ENCODE measurements at regions not wholly inside any gene's neighbourhood (a gene's known extent, or its start where the extent isn't known, plus 50 kb on each side); places are given as distances from the start of the nearest gene placed in this dataset.

DNA sequence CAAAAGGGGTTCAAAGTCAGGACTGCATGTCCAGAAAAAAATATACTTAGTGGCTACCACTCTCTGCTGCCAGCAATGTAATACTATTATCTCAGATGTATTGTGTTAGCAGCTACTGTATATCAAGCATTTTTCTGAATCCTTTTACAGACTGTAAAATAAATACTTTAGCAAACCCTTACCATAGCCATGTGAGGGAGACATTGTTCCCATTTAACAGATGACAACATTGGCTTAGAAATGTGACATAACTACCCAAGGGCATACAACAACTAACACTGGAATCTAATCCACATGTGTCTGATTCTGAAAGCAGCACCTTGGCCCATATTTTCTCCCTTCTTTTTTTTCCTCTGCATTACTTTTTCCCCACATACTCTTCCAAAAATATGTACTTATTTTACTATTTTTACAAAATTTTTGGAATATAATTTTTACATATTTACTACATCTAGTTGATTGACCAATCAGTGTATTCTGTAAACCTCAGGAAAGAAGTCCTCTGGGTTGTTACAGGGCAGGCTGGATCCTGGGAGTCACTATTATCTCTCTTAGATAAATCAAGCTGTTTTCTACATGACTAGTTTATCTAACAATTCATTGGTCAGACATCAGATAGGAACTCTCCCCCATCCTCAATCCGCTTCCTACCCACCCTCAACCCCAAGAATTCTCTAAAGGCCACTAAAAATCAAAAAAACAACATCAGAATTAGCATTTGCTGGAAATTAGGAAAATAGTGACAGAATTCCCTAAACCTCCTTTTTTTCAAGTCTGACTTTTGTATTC lies 154.1 kb downstream of the BTG1 start:
- Histone ChIP-seq H3K27me3 (ENCODE audit: insufficient read depth, low read length) (no peaks in the 10 kb centered on the region), H3K9me3 (ENCODE audit: insufficient read depth, low read depth, low read length) (no peaks in the 10 kb centered on the region), H3K9ac (ENCODE audit: low read depth, low read length) (no peak overlapping the region), H3K4me3 (ENCODE audit: low read length) (no peak overlapping the region), H3K4me1 (ENCODE audit: insufficient read depth, low read length) (0 out of 2 replicates have a peak, but pooled peaks cover 3% of the 10 kb centered on the region), H3K27ac (ENCODE audit: low read length) (no peak overlapping the region), H3K36me3 (ENCODE audit: insufficient read depth, low read depth, low read length) (no peaks in the 10 kb centered on the region)

DNA sequence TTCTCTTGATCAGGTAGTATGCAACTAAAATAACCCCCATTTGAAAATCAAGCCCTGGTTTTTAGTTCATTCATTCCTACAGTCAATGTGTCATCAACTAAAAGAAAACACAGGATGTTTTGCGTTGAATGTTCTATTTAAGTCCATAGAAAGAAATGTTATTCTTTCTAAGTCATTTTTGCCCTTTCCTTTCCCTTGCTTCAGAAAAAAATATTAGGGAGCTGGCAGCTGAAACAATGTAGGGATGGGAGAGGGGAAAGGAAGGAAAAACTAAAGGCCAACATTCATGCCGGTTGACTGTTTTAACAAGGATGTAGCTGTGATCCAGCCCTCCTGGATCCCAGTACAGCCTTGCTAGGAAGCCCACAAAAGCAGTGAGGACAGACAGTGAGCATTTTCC lies 155.1 kb downstream of the BTG1 start:
- Histone ChIP-seq H3K9ac (ENCODE audit: low read depth, low read length) (no peak overlapping the region), H3K27me3 (ENCODE audit: insufficient read depth, low read length) (no peaks in the 10 kb centered on the region), H3K27ac (ENCODE audit: low read length) (no peak overlapping the region), H3K36me3 (ENCODE audit: insufficient read depth, low read depth, low read length) (no peaks in the 10 kb centered on the region), H3K9me3 (ENCODE audit: insufficient read depth, low read depth, low read length) (no peaks in the 10 kb centered on the region), H3K4me3 (ENCODE audit: low read length) (no peak overlapping the region), H3K4me1 (ENCODE audit: insufficient read depth, low read length) (peaks cover 12% of the 10 kb centered on the region; the same call in 1 of the 2 replicates)

DNA sequence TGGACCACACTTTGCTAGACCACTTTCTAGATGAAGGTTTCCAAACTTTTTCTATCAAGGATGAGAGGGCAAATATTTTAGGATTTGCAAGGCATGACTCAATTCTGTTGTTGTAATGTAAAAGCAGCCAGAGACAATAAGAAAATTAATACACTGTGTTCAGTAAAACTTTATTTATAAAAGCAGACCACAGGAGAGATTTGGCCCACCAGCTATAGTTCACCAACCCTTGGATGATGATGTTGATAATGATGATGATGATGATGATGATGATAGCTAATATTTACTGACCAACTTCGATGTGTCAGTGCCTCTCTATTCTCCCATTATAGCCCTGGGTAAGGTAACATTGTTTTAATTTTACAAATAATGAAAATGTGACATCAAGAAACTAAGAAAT lies 156.5 kb downstream of the BTG1 start:
- no peak overlapping the region for H3K4me3 ChIP-seq (ENCODE audit: low read length)
- H3K27ac ChIP-seq (ENCODE audit: low read length), result no peak overlapping the region
- H3K9ac ChIP-seq (ENCODE audit: low read depth, low read length), result no peak overlapping the region
- H3K27me3 ChIP-seq (ENCODE audit: insufficient read depth, low read length), result no peaks in the 10 kb centered on the region
- H3K36me3 ChIP-seq (ENCODE audit: insufficient read depth, low read depth, low read length), result no peaks in the 10 kb centered on the region
- H3K9me3 ChIP-seq (ENCODE audit: insufficient read depth, low read depth, low read length), result no peaks in the 10 kb centered on the region
- peaks cover 23% of the 10 kb centered on the region; the same call in 1 of the 2 replicates for H3K4me1 ChIP-seq (ENCODE audit: insufficient read depth, low read length)

DNA sequence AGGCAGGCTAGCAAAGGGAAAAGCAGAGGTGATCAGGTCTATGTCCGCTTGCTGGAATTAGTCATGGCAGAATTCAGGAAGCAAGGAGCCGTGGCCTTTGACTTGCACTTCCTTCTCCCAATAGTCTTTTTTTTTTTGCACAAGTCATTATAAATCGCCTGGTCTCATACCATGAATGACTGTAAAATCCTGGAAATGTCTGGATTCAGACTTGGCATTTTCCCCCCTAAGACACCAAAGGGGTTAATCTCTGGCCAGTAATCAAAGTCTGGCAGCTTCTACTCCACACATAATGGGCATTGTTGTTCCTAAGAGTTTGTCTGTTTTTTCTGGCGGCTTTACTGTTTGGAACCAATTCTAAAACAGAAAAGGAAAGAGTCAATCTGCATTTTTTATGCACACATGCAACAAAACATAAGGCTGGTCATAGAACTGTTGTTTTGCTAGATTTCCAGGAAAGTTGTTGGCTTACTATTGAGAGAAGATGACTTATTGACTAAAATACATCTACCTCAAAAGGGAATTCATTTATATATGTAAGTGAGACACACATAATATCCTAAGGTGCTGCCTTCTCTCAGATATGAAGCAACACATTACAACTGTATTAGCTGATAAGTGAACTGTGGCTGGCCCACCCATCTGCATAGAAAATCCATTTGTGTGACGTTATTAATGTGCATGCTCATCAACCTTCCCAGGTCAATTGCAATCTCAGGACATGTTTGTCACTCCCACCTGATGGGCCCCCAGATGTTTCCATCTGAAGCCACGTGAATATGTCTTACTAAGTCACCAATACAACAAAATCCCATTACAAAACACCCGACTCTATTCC lies 157.3 kb downstream of the BTG1 start:
- H3K27ac ChIP-seq (ENCODE audit: low read length), result no peak overlapping the region
- no peak overlapping the region for H3K9ac ChIP-seq (ENCODE audit: low read depth, low read length)
- no peaks in the 10 kb centered on the region for H3K27me3 ChIP-seq (ENCODE audit: insufficient read depth, low read length)
- H3K4me1 ChIP-seq (ENCODE audit: insufficient read depth, low read length), result peaks cover 23% of the 10 kb centered on the region; the same call in 1 of the 2 replicates
- no peak overlapping the region for H3K4me3 ChIP-seq (ENCODE audit: low read length)
- no peaks in the 10 kb centered on the region for H3K36me3 ChIP-seq (ENCODE audit: insufficient read depth, low read depth, low read length)
- no peaks in the 10 kb centered on the region for H3K9me3 ChIP-seq (ENCODE audit: insufficient read depth, low read depth, low read length)

DNA sequence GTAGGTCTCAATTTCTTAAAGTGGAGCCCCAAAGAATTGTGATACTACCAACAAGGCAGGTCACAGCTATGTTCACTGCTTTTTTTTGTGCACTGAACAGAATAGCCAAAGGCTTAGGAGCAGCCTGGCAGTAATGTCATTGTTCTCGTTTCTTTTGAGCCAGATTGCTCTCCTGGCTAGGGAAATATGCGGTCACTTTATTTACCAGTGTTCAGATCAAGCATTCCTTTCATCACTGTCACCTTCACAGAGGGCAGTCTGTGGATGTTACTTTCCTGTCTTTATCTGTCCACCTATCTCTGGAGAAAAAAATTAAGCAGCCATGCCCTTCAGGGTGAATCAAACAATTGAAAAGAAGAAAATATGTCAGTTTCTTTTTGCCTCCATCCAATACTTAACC lies 159.6 kb downstream of the BTG1 start:
- no peak overlapping the region for H3K27ac ChIP-seq (ENCODE audit: low read length)

DNA sequence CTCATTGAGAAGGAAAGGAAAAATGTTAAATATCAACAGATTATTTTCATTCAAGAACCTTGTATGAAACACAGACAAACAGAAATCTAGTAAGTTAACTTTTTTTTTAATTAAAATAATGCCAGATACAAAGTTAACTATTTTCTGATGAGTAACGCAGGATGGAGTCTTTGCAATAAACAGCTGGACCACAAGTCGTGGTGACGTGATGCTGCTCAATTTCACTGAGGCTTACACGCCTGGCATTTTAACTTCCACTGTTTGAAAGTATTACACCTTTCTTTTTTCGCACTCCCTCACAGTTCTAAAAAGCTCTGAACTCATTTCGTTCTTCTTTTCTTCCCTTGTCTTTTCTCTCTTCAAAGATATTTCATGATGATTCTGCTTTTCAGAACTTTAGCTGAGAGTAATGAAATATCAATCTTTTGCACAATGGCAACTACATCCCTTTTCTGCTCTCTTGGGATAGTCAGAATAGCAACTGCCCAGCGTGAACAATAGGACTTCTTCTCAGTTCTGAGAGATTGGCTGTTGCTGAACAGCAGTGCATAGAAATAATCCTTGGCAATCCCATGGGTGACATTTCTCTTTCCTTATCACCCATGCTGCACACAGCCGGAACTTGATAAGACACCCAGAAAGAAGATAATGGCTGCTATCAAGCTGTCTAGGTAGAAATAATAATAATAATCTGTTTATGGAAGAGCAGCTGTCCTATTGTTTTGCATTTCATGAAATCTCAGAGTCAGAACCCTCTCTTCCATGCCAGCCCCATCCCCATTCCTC lies 160.5 kb downstream of the BTG1 start:
- Histone ChIP-seq H3K9me3 (ENCODE audit: insufficient read depth, low read depth, low read length) (no peaks in the 10 kb centered on the region), H3K27me3 (ENCODE audit: insufficient read depth, low read length) (no peaks in the 10 kb centered on the region), H3K4me3 (ENCODE audit: low read length) (no peak overlapping the region), H3K36me3 (ENCODE audit: insufficient read depth, low read depth, low read length) (no peaks in the 10 kb centered on the region), H3K9ac (ENCODE audit: low read depth, low read length) (no peak overlapping the region), H3K27ac (ENCODE audit: low read length) (no peak overlapping the region), H3K4me1 (ENCODE audit: insufficient read depth, low read length) (peaks cover 23% of the 10 kb centered on the region; the same call in 1 of the 2 replicates)

More for the DNA sequence above, 159.6 kb downstream of the BTG1 start:
- no peaks in the 10 kb centered on the region for H3K36me3 ChIP-seq (ENCODE audit: insufficient read depth, low read depth, low read length)
- no peaks in the 10 kb centered on the region for H3K9me3 ChIP-seq (ENCODE audit: insufficient read depth, low read depth, low read length)
- no peak overlapping the region for H3K4me3 ChIP-seq (ENCODE audit: low read length)
- no peaks in the 10 kb centered on the region for H3K27me3 ChIP-seq (ENCODE audit: insufficient read depth, low read length)
- H3K9ac ChIP-seq (ENCODE audit: low read depth, low read length), result no peak overlapping the region
- peaks cover 23% of the 10 kb centered on the region; the same call in 1 of the 2 replicates for H3K4me1 ChIP-seq (ENCODE audit: insufficient read depth, low read length)

DNA sequence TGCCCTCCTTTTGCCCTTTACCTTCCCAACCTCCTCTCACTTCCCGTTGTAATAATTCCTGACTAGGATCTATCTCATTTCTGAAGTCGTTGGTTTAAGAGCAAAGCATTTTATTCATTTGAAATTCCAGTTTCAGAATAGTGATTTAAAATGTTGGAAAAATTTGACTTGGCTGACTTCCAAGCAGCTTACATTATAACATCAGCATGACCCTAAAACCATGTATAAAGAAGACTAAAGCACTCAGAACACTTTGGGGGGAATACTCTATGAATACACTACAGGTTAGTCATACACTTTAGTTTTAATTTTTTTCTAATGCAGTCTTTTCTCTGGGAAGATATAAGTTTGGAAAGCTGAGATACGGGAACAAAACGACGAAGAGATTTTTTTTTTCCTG lies 161.1 kb downstream of the BTG1 start:
- Histone ChIP-seq H3K27me3 (ENCODE audit: insufficient read depth, low read length) (no peaks in the 10 kb centered on the region), H3K4me3 (ENCODE audit: low read length) (no peak overlapping the region), H3K27ac (ENCODE audit: low read length) (no peak overlapping the region), H3K4me1 (ENCODE audit: insufficient read depth, low read length) (peaks cover 23% of the 10 kb centered on the region; the same call in 1 of the 2 replicates), H3K9me3 (ENCODE audit: insufficient read depth, low read depth, low read length) (no peaks in the 10 kb centered on the region), H3K9ac (ENCODE audit: low read depth, low read length) (no peak overlapping the region), H3K36me3 (ENCODE audit: insufficient read depth, low read depth, low read length) (no peaks in the 10 kb centered on the region)

DNA sequence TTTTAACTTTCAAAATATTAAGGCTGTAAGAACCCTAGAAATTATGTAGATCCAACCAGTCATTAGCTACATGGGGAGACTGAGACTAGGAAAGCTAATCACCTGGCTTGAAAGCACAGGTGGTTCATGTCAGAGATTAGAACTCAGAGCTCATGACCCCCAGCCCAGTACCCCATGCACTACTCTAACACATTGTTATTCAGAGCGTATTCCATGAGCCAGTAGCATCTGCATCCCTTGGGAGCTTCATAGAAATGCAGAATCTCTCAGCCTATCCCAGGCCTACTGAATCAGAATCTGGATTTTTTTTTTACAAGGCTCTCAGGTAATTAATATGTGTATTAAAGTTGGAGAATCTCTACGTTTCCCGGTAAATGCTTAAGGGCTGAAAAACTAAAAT lies 161.7 kb downstream of the BTG1 start:
- Histone ChIP-seq H3K27me3 (ENCODE audit: insufficient read depth, low read length) (no peaks in the 10 kb centered on the region), H3K4me3 (ENCODE audit: low read length) (no peak overlapping the region), H3K9ac (ENCODE audit: low read depth, low read length) (no peak overlapping the region), H3K27ac (ENCODE audit: low read length) (no peak overlapping the region), H3K36me3 (ENCODE audit: insufficient read depth, low read depth, low read length) (no peaks in the 10 kb centered on the region), H3K9me3 (ENCODE audit: insufficient read depth, low read depth, low read length) (no peaks in the 10 kb centered on the region), H3K4me1 (ENCODE audit: insufficient read depth, low read length) (peaks cover 23% of the 10 kb centered on the region; the same call in 1 of the 2 replicates)

DNA sequence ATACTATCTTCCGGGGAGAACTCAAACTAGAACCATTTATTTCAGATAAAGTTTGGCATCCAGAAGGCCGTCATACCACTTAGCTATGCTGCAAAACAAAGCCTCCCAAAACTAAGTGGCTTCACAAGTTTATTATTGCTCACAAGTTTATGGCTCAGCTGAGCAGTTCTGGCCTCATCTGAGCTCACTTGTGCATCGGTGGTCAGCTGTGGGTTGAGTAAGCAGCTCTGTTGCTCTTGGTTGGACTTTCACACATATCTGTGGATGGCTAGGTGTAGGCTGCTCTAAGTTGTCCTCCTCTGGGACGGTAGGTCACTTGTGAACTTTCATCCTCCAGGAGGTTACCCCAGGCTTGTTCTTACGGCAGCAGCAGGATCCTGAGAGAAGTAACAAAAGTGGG lies 162.7 kb downstream of the BTG1 start:
- Histone ChIP-seq H3K36me3 (ENCODE audit: insufficient read depth, low read depth, low read length) (no peaks in the 10 kb centered on the region), H3K9ac (ENCODE audit: low read depth, low read length) (no peak overlapping the region), H3K4me3 (ENCODE audit: low read length) (no peak overlapping the region), H3K27ac (ENCODE audit: low read length) (no peak overlapping the region), H3K27me3 (ENCODE audit: insufficient read depth, low read length) (no peaks in the 10 kb centered on the region), H3K4me1 (ENCODE audit: insufficient read depth, low read length) (peaks cover 23% of the 10 kb centered on the region; the same call in 1 of the 2 replicates), H3K9me3 (ENCODE audit: insufficient read depth, low read depth, low read length) (no peaks in the 10 kb centered on the region)

DNA sequence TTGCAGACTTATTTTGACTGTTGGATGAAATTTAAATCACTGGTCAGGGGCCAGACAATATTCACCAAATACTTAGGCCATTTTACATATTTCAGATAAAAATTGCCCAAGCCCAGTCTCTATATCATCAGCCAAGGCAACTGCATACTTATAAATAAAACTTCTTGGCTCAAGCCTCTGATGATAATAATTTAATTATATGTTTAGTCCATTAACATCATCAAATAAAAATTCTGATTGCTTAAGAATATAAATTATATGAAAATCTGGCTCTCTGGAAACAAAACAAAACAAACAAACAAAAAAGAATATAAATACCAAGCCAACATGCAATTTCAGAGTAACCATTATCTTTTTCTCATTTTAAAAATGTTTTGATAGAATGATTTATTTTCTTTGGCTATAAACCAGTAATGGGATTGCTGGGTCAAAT lies 165.2 kb downstream of the BTG1 start:
- H3K9me3 ChIP-seq (ENCODE audit: insufficient read depth, low read depth, low read length), result no peaks in the 10 kb centered on the region
- no peak overlapping the region for H3K27ac ChIP-seq (ENCODE audit: low read length)
- no peak overlapping the region for H3K9ac ChIP-seq (ENCODE audit: low read depth, low read length)
- H3K4me3 ChIP-seq (ENCODE audit: low read length), result no peak overlapping the region
- no peaks in the 10 kb centered on the region for H3K27me3 ChIP-seq (ENCODE audit: insufficient read depth, low read length)
- peaks cover 11% of the 10 kb centered on the region; the same call in 1 of the 2 replicates for H3K4me1 ChIP-seq (ENCODE audit: insufficient read depth, low read length)
- no peaks in the 10 kb centered on the region for H3K36me3 ChIP-seq (ENCODE audit: insufficient read depth, low read depth, low read length)

DNA sequence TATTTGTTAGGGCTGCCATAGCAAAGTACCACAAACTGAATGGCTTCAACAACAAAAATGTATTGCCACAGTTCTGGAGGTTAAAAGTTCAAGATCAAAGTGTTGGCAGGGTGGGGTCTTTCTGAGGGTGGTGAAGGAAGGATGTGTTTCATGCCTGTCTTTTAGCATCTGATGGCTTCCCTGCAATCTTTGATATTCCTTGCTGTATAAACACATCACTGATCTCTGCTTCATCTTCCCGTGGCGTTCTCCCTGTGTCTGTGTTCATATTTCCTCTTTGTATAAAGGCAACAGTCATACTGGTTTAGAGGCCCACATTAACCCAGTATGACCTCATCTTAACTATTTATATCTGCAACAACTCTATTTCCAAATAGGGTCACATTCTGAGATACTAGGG lies 167.5 kb downstream of the BTG1 start:
- no peaks in the 10 kb centered on the region for H3K4me1 ChIP-seq (ENCODE audit: insufficient read depth, low read length)
- no peaks in the 10 kb centered on the region for H3K36me3 ChIP-seq (ENCODE audit: insufficient read depth, low read depth, low read length)
- no peak overlapping the region for H3K4me3 ChIP-seq (ENCODE audit: low read length)
- no peak overlapping the region for H3K27ac ChIP-seq (ENCODE audit: low read length)
- H3K9me3 ChIP-seq (ENCODE audit: insufficient read depth, low read depth, low read length), result no peaks in the 10 kb centered on the region
- no peak overlapping the region for H3K9ac ChIP-seq (ENCODE audit: low read depth, low read length)
- H3K27me3 ChIP-seq (ENCODE audit: insufficient read depth, low read length), result no peaks in the 10 kb centered on the region

Data from iPS-20b (cell line).